ENCODE measurements at regions not wholly inside any gene's neighbourhood (a gene's known extent, or its start where the extent isn't known, plus 50 kb on each side); places are given as distances from the start of the nearest gene placed in this dataset.

DNA sequence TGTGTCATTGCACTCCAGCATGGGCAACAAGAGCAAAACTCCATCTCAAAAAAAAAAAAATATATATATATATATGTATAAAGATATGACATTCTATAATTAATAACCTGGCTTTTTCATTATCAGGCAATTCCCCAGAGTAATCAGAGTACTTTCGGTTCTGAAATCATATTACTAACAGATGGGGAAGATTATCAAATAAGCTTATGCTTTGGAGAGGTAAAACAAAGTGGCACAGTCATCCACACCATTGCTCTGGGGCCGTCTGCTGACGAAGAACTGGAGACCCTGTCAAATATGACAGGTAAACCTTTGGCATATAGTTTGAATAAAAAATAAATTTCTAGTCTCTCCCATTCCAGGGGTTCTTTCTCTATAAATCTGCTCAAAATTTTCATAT lies 58.5 kb upstream of the SH3GLB1 start:
- 83 to 84% methylated on average over 3 of the region's 3 CpGs for WGBS, 2 donors
- Histone ChIP-seq H3K9me3 (no peaks in the 10 kb centered on the region), H3K27ac (peak overlapping the region in 2 of 4 donors; percentile 9 to 40), H3K4me3 (no peak overlapping the region), H3K36me3 (no peaks in the 10 kb centered on the region), H3K27me3 (no peaks in the 10 kb centered on the region), H3K4me1 (peaks cover 0 to 4% (median 0%) of the 10 kb centered on the region in 3 donors)
- DNase-seq: no peak
- intact Hi-C loops (cut with DNase I): no loop called here
- TF ChIP-seq CTCF (IDR thresholded peaks at IDR 0.05) (no peak), POLR2A (IDR thresholded peaks at IDR 0.05) (no peak)

GRCh38 chr1:86646256-86646655 lies 58.1 kb upstream of the SH3GLB1 start:
- no peak for TF ChIP-seq CTCF (IDR thresholded peaks at IDR 0.05)
- TF ChIP-seq POLR2A (IDR thresholded peaks at IDR 0.05): no peak
- H3K36me3 ChIP-seq: no peaks in the 10 kb centered on the region
- H3K4me3 ChIP-seq: no peak overlapping the region
- H3K9me3 ChIP-seq: no peaks in the 10 kb centered on the region
- no peak for DNase-seq
- peak overlapping the region in 2 of 4 donors; percentile 9 to 40 for H3K27ac ChIP-seq
- no peaks in the 10 kb centered on the region for H3K27me3 ChIP-seq
- 73 to 79% methylated on average over 3 of the region's 3 CpGs for WGBS, 2 donors
- intact Hi-C loops (cut with DNase I): no loop called here
- H3K4me1 ChIP-seq: peaks cover 0 to 4% (median 0%) of the 10 kb centered on the region in 3 donors

DNA sequence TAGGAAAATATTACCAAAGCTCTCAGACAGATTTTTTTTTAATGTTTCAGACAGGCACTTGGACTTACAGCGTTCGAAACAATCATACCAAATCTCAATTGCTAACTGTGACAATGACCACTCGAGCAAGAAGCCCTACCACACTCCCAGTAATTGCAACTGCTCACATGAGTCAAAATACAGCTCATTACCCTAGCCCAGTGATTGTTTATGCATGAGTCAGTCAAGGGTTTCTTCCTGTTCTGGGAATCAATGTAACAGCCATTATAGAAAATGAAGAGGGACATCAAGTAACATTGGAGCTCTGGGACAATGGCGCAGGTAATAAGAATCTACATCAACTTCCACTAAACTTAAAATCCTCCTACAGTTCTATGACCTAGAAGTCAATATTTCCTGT lies 56.1 kb upstream of the SH3GLB1 start:
- Histone ChIP-seq H3K36me3 (no peaks in the 10 kb centered on the region), H3K4me3 (no peak overlapping the region), H3K27ac (no peak overlapping the region), H3K4me1 (peaks cover 0 to 4% (median 0%) of the 10 kb centered on the region in 3 donors), H3K9me3 (no peaks in the 10 kb centered on the region), H3K27me3 (no peaks in the 10 kb centered on the region)
- intact Hi-C loops (cut with DNase I): no loop called here
- DNase-seq: no peak
- TF ChIP-seq POLR2A (IDR thresholded peaks at IDR 0.05) (no peak), CTCF (IDR thresholded peaks at IDR 0.05) (no peak)
- 58 to 74% methylated on average over 4 of the region's 4 CpGs for WGBS, 2 donors

DNA sequence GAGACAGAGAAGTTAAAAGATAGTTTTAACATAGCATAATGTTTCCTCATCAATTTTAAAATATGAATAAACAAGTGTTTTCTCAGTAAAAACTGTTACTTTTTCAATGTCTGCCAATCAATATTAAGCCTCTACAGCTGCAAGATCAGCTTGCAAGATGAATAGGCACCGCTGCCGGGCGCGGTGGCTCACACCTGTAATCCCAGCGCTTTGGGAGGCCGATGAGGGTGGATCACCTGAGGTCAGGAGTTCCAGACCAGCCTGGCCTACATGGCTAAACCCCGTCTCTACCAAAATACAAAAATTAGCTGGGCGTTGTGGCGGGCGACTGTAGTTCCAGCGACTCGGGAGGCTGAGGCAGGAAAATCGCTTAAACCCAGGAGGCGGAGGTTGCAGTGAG lies 54.8 kb upstream of the SH3GLB1 start:
- Histone ChIP-seq H3K27ac (no peak overlapping the region), H3K27me3 (no peaks in the 10 kb centered on the region), H3K9me3 (no peaks in the 10 kb centered on the region), H3K4me1 (peaks cover 0 to 4% (median 0%) of the 10 kb centered on the region in 3 donors), H3K36me3 (no peaks in the 10 kb centered on the region), H3K4me3 (no peak overlapping the region)
- WGBS, 2 donors: 94 to 95% methylated on average over 13 to 14 of the region's 14 CpGs
- intact Hi-C loops (cut with DNase I): no loop called here
- TF ChIP-seq POLR2A (IDR thresholded peaks at IDR 0.05) (no peak), CTCF (IDR thresholded peaks at IDR 0.05) (no peak)
- no peak for DNase-seq

DNA sequence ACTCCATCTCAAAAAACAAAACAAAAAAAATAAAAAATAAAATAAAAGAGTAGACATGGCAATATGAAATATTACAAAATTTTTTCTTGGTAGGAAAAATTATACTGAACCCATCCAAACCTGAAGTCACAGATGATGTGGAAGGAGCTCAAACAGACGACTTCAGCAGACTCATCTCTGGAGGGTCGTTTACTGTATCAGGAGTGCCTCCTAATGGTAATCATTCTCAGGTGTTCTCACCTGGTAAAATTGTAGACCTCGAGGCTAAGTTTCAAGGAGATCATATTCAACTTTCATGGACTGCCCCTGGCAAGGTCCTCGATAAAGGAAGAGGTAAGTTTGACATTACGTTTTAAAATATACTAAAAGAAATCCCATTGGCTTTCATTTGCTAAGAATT lies 54.3 kb upstream of the SH3GLB1 start:
- no peak for TF ChIP-seq CTCF (IDR thresholded peaks at IDR 0.05)
- Histone ChIP-seq H3K36me3 (no peaks in the 10 kb centered on the region), H3K4me1 (peaks cover 0 to 4% (median 0%) of the 10 kb centered on the region in 3 donors), H3K4me3 (no peak overlapping the region), H3K27me3 (no peaks in the 10 kb centered on the region), H3K27ac (no peak overlapping the region), H3K9me3 (no peaks in the 10 kb centered on the region)
- intact Hi-C loops (cut with DNase I): no loop called here
- WGBS, 2 donors: 45 to 50% methylated on average over 5 of the region's 5 CpGs
- DNase-seq: no peak

Data from esophagus squamous epithelium (tissue), 5 donors.